T47D (cell line): ENCODE measurements at regions not wholly inside any gene's neighbourhood (a gene's known extent, or its start where the extent isn't known, plus 50 kb on each side); places are given as distances from the start of the nearest gene placed in this dataset.
"Not testable (repeated sequence)": the region's sequence is repeated elsewhere in the genome, so short reads cannot be mapped to it uniquely, and the experiment has no call there.

Experiments
- DNase-seq, 2 experiments: peaks; one replicate each; pipeline versions ENCODE4 v3.0.0 to v3.0.0-alpha.2; 2011 to 2012; ENCODE audit warnings: low read depth in 1 of 2, low spot score in 1 of 2
- JUND ChIP-seq: IDR thresholded peaks from 2 replicates; pipeline ENCODE4 v1.6.1; 2012; ENCODE audit warnings: low read depth
- in situ Hi-C: cut with HindIII; loops from 2 replicates; pipeline ENCODE4 v1.10.0; 2016; ENCODE audit warnings: low sequenced_read_pairs, low pct_unique_long_range_greater_than_20kb

GRCh38 chr3:157865352-157866000 lies 240.7 kb downstream of the SHOX2 start:
- peak in 1 of 2 experiments; percentile 60 for DNase-seq
- no peak for TF ChIP-seq JUND
- in situ Hi-C loops = no loop called here

DNA sequence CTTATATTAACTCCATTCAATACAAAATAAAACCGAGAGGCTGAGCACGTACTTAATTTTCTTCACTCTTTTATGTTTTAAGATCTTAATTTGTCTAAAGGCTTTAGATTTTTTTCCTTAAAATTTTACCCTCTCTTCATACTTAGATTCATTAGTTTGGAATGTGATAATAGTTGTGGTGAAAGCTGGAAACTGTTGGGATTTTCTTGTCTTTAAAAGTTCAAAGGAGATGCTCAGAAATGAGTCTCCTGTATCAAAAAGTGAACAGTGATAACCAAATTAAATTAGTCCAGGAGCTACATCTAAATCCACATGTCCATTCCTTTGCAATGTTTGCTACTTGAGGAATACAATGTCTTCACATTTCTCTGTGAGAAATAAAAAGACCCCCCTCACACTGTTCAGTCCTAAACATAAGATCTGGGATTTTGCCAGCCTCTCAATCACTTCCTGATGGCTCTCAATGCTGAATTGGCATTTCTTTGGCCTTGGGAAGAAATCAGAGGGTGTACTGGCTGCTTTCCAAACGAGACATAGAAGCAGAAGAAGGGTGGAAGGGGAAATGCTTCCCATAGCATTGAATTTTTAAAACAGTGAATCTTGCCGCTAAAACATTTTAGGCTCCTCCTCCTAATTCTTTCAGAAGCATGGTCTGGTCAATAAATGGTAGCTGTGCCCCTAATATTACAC lies 245.0 kb downstream of the SHOX2 start:
- no peak for DNase-seq
- no peak for TF ChIP-seq JUND
- in situ Hi-C loops = no loop called here

GRCh38 chr3:157859541-157859940 lies 246.7 kb downstream of the SHOX2 start:
- no peak for DNase-seq
- no peak for TF ChIP-seq JUND
- in situ Hi-C loops = no loop called here

DNA sequence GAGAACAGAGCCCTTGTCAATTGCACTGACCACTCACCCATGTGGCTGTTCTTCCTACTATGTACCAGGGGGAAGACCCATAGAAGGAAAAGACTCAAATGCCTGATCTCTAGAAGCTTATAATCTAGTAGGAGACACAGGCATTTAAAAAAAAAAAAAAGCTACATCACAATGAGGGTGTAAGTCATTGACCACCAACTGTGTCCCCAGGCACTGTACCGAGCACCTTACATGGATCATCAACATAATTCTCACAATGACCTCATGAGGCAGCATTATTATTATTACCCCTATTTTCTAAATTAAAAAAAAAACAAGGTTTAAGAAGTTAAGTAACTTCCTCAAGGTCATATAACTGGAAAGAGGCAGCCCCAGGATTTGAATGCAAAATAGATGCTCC lies 247.4 kb downstream of the SHOX2 start:
- DNase-seq = no peak
- TF ChIP-seq JUND = no peak
- in situ Hi-C loops = no loop called here

- no peak for DNase-seq
- in situ Hi-C loops = no loop called here
- no peak for TF ChIP-seq JUND
These were observed 248.8 kb downstream of the SHOX2 start for GRCh38 chr3:157857440-157857839.

DNA sequence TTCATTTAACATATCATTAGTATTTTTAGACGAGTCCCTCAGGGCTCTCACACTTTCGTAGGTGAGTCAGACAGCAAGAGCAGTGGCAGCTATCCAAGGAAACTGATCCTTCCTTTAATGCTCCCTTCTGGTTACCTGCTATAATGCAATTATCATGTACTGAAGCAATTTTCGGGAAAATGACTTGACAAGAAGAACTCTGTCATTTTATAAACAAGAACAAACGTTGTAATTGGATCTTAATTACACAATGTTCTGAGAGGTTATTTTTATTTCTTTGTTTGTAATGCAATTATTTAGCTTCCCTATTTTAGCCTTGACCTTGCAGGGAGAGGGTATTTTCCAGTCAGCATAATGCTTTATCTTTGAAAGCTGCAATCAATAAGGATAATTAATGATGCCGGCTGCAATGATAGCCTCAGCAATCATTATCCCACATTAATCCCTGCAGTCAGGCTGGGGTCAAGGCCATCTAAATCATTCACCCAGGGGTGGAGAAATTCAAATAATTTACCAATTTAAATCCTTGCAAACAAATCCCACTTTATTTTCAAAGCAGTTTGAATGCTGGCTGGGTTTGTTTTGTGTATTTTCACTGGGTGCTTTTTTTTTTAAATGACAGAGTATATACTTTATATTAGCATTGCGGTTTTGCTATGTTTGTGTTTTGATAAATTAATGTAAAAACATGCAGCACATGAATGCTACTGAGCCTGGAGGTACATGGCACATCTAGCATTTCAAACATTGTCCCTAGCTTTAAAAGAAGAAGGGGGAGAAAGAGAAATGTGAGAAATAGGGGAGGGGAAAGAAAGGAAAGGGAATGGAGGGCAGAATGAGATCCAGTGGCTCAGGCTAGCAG lies 249.9 kb downstream of the SHOX2 start:
- no peak for TF ChIP-seq JUND
- in situ Hi-C loops = no loop called here
- peak in 1 of 2 experiments; percentile 30 for DNase-seq

DNA sequence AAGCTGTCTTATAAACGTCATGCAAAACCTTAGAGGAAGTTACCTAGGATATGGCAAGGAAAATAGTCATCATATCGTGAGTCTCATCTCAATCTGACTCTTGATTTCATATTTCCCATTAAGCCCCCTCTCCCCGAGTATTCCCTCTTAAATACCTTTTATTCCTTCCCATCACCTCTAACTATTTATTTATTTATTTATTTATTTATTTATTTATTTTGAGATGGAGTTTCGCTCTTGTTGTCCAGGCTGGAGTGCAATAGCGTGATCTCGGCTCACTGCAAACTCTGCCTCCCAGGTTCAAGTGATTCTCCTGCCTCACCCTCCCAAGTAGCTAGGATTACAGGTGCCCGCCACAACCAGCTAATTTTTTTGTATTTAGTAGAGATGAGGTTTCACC lies 260.4 kb downstream of the SHOX2 start:
- in situ Hi-C loops, DNase-seq: not testable (repeated sequence)

GRCh38 chr3:157844800-157845565 lies 261.2 kb downstream of the SHOX2 start:
- in situ Hi-C loops = no loop called here

DNA sequence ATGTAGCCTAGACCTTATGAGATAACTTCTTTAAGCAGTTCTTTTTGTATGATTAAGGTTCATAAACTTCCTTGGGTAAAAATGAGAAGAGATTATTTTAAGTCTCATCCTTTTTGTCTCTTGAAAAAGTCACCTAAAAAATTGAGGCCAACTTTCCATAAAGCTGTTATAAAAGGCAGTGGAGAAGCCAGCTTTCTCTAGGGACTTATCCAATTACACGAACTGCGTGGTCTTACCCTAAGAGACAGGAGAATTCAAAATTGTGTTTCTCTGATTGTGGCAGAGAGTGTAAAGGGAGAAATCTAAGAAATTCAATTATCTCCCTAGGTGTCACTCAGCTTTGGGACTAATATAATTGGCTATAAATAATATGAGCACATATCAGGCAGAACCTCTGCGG lies 262.0 kb downstream of the SHOX2 start:
- DNase-seq = no peak
- in situ Hi-C loops = no loop called here
- no peak for TF ChIP-seq JUND

More at GRCh38 chr3:157844800-157845565, 261.2 kb downstream of the SHOX2 start:
- no peak for TF ChIP-seq JUND
- no peak for DNase-seq

- no peak for TF ChIP-seq JUND
- no peak for DNase-seq
- in situ Hi-C loops = no loop called here
These were observed 265.2 kb downstream of the SHOX2 start for GRCh38 chr3:157841029-157841428.

- no peak for TF ChIP-seq JUND
- DNase-seq = no peak
- in situ Hi-C loops = no loop called here
These were observed 265.7 kb downstream of the SHOX2 start for GRCh38 chr3:157840564-157840963.

DNA sequence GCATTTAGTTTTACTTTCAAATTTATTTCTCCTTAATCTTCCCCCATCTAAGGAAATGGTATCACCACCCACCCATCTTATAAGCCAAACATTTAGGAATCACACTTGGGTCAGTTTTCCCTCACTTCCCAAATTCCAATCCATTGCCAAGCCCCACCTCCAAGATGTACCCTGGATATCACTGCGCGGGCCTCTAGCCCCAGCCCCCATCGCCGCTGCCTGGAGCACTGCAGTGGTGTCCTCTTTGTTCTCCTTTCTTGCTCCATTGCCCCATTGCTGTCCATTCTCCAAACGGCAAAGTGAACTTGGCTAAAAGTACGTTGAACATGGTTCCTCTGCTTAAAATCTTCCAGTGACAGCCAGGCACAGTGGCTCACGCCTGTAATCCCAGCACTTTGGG lies 267.8 kb downstream of the SHOX2 start:
- no peak for DNase-seq
- TF ChIP-seq JUND = no peak
- in situ Hi-C loops = no loop called here

- no peak for TF ChIP-seq JUND
- in situ Hi-C loops = no loop called here
- DNase-seq = no peak
These were observed 268.9 kb downstream of the SHOX2 start for GRCh38 chr3:157837336-157837735.
